HG03575 (cell line): ENCODE measurements at regions not wholly inside any gene's neighbourhood (a gene's known extent, or its start where the extent isn't known, plus 50 kb on each side); places are given as distances from the start of the nearest gene placed in this dataset.

Experiments used
- ATAC-seq: cut with Tn5 transposase; IDR thresholded peaks from one replicate; pipeline ENCODE4 v1.9.1; 2021; ENCODE audit not compliant: unreplicated experiment, insufficient number of reproducible peaks, low FRiP score; ENCODE audit errors: extremely low read depth

DNA sequence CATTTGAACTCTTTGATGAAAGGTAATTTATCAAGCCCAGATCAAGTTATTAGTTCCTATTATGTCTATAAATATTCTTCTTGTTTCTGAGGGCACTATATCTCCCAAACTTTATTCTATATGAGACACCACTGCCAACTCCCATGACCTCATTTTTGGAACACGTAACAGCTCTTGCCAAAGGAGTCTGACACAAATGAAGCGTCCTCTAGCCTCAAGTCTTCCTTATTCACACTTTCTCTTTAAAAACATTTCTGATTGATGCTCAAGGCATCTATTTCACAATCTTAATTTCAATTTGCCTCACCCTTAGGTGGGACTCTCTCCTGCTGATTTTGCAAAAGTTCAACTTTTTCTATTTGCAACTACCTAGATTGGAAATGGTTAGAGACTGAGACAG lies 848.4 kb downstream of the GATA3 start:
- ATAC-seq, result no peak

DNA sequence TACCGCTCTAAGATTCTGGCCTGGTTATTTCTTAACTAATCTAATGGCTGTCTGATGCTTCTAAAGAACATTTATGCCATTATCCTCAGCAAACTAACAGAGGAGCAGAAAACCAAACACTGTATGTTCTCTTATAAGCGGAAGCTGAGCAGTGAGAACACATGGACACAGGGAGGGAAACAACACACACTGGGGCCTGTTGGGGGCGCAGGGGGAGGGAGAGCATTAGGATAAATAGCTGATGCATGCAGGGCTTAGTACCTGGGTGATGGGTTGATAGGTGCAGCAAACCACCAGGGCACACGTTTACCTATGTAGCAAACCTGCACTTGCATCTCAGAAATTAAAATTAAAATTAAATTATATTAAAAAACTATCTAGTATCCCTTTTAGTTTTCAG lies 853.5 kb downstream of the GATA3 start:
- no peak for ATAC-seq

DNA sequence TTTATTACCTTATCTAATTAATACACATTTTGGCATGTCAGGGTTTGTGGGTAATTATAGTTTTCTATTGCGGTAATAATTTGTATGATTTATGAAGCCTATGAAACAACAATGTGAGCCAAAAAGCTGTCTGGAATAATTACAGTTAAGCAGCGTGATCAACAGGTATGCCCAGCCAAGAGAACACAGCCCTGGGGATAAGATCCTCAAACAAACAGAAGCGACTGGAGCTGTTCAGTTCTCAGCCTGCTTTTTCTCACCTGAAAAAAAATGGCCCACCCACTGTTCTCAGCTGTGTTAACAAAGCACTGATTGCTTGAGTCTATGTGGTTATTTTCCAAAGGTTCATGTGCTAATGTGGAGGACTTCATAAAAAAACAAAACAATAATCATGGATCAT lies 855.8 kb downstream of the GATA3 start:
- ATAC-seq, result no peak

DNA sequence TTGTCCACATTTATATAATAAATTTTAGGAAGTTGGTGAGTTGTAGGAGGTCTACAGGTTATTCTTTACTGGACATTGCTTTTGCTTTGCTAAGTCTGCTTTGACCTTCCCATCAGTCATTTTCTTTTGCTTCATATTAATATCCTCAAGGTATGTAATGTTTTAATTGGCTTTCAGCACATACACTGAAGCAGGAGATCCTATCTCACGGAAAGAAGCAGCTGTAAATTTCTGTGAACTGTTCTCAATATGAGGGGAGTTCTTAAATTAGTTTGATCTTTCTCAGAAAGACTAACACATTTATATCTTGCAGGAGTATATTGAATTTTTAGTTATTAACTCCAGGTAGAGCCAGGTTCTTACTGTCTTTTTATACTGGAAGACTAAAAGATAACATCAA lies 856.5 kb downstream of the GATA3 start:
- ATAC-seq, result no peak

DNA sequence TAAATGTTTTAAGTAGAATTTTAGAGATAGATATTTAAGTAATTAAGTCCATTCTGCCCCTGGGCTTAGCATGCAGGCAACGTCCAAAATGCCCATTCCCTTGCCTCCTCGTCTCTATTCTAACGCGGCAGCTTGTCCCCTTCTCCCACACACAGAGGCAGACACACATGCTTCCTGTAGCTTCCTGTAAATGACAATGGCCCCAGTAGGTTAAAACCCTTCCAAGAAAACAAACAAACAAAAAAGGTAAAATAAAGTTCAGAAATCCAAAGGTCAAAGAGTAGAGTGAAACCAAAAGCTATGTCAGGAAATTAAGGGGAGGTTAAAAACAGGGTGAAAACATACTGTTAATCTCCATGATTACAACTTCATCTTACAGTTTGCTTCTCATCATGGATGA lies 857.6 kb downstream of the GATA3 start:
- ATAC-seq, result no peak

DNA sequence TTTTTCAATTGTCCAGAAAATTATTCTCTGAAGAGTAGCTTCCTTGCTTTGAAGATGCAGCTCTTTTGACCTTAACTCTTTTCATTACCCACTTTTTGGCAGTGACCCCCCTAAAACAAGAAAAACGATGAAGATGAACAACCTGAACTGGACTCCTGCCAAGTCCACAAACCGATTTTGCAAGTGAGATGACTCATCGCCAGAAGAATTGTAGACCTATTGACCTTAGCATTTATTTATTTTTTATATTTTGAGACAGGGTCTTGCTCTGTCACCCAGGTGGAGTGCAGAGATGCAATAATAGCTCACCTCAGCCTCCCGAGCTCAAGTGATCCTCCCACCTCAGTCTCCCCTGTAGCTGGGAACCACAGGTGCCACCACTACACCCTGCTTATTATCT lies 859.2 kb downstream of the GATA3 start:
- ATAC-seq, result no peak

DNA sequence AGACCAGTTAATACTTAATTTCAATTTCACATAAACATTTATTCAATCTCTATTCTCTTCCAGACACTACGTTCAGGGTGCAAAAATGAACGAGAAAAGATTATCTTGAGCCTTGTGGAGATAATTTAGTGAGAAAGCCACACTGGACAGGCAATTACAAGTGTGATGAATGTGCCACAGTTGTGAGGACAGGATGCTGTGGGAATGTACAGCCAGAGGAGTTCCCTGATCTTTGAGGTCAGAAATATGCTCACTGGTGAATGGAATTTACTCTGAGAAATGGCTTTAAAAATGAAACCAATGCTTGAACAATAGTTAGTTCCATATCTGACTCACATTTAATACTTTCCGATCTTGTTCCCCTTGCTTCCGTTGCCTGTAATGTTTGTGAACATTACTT lies 864.8 kb downstream of the GATA3 start:
- no peak for ATAC-seq

DNA sequence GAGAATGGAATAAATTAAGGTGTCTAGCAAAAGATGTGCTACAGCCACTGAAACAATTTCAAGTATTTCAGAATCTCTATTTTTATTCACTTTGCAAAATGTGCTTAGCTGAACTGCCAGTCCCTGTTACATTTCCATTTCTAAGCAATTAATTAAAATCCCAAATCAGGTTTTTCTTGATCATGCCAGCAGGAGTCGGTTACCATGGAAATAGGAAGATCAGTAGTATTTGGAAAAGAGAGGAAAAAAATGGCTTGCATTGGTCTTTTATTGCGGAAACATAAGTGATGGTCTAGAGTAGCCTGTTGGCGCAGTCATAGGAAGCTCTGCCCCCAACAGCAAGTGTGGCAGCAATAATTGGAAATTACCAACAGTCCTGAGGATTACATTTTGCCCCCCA lies 867.1 kb downstream of the GATA3 start:
- ATAC-seq, result no peak

DNA sequence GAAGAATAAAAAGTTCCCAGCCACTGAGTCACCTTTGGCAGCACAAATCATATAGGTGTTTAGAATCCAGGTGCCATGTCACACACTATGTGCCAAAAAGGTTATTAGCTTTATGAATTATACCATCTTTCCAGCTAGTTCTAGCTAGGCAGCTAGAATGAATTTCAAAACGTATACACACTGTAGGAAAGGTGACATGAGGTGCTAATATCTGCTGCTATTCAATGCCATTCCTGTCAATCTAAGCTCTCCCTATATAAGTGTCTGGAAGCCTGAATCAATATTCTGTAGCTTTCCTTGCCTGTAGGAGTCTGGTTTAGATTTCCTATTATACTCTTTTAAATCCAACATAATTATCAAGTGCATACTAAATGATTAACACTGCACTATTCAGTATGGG lies 868.6 kb downstream of the GATA3 start:
- no peak for ATAC-seq

DNA sequence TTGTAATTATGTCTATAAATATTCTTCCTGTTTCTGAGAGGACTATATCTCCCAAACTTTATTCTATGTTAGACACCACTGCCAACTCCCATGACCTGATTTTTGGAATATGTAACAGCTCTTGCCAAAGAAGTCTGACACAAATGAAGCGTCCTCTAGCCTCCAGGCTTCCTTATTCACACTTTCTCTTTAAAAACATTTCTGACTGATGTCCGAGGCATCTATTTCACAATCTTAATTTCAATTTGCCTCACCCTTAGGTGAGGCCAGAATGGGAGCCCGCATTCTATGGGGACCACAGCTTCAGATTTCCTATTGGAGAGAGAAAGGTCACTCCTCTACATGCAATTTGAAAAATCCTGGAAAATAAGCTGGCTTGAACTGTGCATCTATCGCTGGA lies 873.2 kb downstream of the GATA3 start:
- ATAC-seq, result no peak

DNA sequence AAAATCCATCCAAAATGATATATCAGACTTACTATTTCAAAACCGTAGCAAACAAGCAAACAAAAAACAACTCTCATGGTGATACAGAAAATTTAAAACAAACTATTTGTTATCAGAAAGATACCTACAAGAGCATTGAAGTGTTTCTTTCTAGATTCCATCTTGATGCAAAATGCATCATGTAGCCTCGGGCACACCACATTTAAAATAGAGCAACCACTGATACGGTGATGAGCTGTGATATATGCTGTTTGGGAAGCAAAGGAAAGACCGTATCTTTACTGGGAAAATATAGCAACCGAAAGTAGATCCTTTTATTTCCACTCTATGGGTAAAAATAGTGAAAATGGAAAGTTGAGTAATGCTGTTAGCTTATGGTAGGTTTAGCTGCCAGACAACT lies 892.0 kb downstream of the GATA3 start:
- no peak for ATAC-seq

DNA sequence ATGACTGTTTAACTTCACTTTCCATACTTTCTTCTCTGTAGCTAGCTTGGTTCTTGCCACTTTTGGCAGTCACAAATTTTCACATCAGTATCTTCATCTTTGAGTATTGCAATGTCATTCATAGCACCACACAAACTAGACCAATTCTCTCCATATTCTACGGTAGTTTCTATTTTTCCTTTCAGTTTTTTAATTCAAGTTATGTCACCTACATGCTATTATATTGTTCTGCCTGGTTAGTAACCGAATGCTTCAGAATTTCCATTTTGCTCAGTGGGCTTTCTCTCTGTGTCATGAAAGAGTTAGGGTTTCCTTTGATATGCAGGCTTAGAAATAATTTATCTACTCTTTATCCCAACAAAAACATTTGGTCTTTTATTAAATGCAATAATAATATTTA lies 896.5 kb downstream of the GATA3 start:
- ATAC-seq, result no peak

DNA sequence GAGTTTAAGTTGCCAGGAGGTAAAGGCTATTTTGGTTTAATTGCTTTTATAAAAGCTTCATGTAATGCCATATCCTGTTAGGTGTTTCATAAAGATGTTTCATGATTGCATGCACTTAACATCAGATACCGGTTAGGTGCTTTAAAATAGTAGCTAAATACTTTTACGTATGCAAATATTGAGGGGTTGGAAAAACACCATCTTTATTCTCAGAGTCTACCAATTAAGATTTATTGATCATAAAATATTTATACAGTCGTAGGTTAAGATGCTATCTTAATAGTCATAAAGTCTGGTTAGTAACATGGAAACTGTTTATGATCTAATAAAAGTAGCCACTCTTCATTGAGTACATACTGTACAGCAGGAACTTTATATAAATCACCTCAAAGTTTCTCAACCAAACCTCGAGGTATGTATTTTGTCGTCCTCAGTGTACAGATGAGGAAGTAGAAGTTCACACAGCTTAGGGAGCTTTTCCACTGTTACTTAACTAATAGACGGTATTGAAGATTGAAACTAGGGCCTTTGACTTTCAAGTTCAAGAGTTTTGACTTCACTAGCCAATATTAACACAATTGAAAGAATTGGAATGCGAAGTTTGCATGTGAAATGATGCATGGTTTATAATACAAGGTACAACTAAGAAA lies 897.1 kb downstream of the GATA3 start:
- no peak for ATAC-seq

DNA sequence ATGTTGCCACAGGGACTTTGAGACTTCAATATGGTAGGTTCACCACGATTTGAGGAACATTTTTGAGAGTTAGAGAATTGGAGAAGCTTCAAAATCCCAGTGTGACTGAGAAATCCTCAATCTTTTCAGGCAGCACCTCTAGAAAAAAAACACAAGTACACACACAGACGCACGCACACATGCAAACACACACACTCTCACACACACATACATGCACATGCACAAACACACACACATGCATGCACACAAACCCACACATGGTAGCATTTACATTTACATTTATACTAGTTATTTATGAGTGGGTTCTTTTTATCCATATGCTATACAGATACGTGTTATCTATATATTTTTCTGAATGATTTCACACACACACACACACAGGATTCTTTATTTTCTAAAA lies 901.9 kb downstream of the GATA3 start:
- ATAC-seq, result no peak

DNA sequence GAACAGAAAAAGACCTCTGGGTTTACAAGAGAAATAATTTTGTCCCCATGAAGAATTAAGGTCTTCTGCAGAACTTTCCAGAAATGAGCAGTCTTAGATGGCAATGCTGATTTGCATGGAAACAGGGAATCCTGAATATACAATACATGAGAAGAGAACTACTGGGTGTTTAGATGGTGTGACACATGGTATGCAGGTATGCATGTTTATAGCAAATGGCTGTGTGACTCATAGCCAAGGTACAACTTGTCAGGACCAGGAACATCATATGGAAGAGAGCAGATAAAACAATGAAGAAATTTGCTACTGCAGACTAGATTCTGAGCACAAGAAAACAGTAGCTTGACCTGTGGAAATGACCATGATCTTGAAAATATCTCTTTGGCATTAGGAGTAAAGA lies 907.8 kb downstream of the GATA3 start:
- ATAC-seq, result no peak

DNA sequence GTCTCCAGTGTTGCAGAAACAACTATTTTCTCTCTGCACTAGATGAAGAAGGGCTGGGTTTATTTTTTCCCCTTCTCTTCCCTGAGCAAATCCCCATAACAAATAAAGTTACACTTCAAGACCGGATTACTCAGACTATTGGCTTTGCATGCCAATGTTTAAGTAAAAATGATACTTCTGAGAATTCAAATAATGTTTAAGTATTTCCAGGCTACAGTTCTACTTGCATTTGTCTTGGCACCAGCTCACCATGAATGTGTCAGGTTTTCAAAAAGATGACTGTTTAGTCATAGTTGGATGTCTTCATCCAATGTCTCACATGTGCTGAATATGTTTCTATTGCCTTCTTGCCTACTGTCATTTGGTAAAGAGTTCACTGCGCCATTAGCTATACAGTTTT lies 912.6 kb downstream of the GATA3 start:
- ATAC-seq, result no peak

DNA sequence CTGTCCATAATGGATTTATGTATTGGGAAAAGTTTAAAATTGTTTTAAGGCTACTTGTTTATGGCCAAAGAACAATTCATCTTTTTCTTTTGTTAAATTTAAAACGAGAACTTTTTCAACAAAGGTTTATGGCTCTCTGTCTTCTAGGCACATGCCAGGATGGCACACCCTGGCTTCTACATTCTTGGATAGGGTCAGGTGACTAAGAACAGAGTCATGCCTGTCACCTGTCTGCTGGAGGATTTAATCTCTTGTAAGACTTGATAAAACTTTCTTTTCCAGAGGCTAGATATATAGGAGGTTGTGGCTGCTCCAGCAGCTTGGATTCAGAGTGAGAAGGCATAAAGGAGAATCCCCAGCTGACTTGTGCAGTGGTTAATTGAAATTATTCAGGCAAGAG lies 915.4 kb downstream of the GATA3 start:
- no peak for ATAC-seq

DNA sequence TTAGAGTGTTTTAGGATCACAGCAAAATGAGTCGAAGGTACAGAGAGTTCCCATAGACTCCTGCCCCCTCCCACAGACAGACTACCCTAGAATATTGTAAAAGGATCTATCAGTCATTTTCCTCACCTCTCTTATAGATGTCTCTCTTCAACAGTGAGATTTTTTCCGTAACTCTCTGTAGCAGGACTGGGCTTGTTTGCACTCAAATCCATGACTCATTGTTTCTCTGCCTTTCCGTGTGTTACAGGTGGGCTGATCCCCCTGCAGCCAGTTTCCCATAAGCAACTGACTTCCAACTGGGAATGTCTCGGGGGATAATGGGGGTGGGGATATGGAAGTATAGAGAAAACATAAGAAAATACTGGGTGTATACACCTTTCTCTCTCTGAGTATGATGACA lies 921.0 kb downstream of the GATA3 start:
- no peak for ATAC-seq

DNA sequence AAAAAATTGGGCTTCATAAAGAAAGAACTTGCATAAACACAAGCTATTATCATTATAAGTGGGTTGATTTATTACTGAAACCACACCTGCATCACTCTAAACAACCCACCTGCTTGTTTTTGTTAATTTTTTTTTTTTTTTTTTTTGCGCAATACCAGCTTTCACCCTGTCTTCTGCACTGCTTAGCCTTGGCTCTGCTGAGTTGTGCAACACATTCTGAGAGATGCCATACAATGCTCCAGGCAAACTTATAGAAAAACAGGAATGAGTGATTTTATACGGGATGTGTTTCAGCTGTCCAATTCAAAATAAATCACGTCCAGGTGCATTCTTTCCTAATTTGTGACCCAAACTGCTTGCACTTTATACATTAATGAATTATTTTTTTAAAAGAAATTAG lies 923.6 kb downstream of the GATA3 start:
- ATAC-seq, result no peak

DNA sequence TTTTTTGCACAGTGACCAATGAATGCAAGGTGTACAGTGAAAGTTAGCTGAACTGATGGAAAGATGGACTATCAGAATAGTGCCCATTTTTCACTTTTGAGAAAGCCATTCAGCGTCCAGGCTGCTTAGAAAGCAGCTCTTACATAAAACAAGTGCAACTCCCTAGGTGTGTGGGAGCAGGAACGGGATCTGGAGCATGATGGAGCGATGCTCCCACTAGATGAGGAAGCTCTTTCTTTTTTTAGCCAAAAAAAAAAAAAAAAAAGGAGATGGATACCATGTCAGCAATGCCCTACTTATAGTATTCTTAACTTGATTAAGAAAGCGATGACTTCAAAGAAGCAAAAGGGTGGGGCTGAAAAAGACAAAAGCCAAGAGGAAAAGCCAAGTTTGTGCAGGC lies 925.5 kb downstream of the GATA3 start:
- ATAC-seq, result no peak

DNA sequence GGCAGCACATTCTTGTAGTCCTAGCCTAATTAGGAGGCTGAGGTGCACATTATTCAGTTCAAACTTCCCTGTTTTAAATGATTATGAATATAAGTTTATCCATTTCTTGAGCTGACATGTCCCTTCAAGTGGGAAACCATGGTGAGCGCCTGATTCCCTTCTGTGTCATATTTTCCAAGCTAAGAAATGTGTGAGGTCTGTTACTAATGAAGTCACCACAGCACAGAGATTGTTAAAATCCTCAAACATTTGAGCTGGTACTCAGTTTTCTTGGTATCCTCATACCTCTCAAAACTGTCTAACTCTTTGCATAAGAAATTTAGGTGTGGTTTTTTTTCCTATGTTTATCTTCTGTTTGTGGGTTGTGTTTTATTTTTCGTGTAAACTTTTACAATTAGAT lies 926.8 kb downstream of the GATA3 start:
- no peak for ATAC-seq

DNA sequence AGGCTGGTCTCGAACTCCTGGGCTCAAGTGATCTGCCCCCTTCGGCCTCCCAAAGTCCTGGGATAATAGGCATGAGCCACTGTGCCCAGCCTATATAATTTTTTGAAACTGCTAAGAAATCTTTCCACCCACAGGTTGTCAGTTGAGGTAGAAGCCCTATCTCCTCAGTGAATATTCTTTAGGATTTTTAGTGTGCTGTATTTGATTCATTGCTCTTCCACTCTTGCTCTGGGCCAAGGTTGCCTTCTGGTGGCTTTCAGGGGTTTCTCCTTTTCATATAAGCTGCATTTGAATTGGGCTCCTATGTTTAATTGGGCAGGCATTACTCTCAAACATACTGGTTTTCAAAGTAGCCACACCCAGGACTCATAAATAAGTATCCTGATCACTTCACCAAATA lies 931.2 kb downstream of the GATA3 start:
- no peak for ATAC-seq
